ENCODE measurements at regions not wholly inside any gene's neighbourhood (a gene's known extent, or its start where the extent isn't known, plus 50 kb on each side); places are given as distances from the start of the nearest gene placed in this dataset.

DNA sequence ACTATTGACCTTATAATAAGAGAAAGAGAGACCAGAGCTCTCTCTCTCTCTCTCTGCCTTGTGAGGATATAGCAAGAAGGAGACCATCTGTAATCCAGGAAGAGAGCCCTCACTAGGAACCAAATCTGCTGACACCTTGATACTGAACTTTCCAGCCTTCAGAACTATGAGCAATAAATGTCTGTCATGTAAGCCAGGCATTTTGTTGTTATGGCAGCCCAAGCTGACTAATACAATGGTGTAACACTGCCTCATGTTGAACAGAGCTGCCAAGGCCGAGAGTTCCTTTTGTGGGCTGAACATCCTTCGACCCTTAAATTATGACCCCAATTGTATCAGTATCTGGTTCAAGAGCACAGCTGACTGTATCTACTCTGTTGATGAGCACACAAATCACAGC is 108.0 kb downstream of the LRRC30 start:
- H3K27me3 ChIP-seq (ENCODE audit: control insufficient read depth in 1 of 2, insufficient read depth in 2 of 2, low read length in 2 of 2): no peaks in the 10 kb centered on the region
- no peaks in the 10 kb centered on the region for H3K4me1 ChIP-seq (ENCODE audit: control insufficient read depth in 2 of 2, insufficient read depth in 2 of 2, low read length in 1 of 2)
- no peak overlapping the region for H3K4me3 ChIP-seq (ENCODE audit: low read depth in 1 of 2, low read length in 2 of 2)
- H3K27ac ChIP-seq (ENCODE audit: low read depth in 2 of 2, low read length in 1 of 2): no peak overlapping the region
- H3K36me3 ChIP-seq (ENCODE audit: control insufficient read depth in 2 of 2, insufficient read depth in 2 of 2, low read length in 1 of 2): no peaks in the 10 kb centered on the region
- H3K9me3 ChIP-seq (ENCODE audit: control insufficient read depth in 2 of 2, insufficient read depth in 1 of 2, low read depth in 1 of 2, low read length in 1 of 2): peaks cover 0 to 2% of the 10 kb centered on the region in 2 donors
- WGBS, 2 donors: 78 to 87% methylated on average over 2 of the region's 2 CpGs

DNA sequence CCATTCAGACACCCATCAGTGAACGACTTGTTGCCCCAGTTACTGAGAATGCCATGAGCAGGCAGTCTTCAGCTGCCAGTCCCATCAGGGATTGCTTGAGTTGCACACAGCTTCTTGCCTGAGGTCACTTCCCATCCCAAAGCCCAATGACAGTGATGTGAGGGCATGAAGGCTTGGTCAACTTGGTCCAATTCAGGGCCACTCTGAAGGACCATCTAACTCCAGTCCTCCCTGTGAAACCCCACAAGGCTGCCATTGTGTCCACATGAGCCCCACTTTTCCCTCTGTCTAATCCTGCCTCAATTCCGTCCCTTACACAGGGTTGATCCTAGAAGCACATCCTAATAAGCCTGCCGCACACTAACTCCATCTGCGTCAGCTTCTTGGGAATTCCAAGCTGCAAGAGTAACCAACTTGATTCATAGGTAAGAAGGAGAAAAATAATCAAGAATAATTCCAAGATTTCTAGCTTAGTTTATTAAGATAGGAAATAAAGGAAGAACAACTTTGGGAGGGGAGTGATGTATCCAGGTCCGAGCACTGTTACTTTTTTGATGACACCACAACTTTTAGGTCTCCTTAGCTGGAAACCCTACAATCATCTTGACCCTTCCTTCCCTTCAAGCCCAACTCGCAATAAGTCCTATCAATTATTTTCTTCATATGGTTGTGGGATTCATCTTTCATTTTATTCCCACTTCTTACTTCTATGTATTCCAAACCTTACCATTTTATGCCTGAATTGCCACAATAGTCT is 110.9 kb downstream of the LRRC30 start:
- Histone ChIP-seq H3K36me3 (ENCODE audit: control insufficient read depth in 2 of 2, insufficient read depth in 2 of 2, low read length in 1 of 2) (no peaks in the 10 kb centered on the region), H3K4me1 (ENCODE audit: control insufficient read depth in 2 of 2, insufficient read depth in 2 of 2, low read length in 1 of 2) (no peaks in the 10 kb centered on the region), H3K27ac (ENCODE audit: low read depth in 2 of 2, low read length in 1 of 2) (no peak overlapping the region), H3K9me3 (ENCODE audit: control insufficient read depth in 2 of 2, insufficient read depth in 1 of 2, low read depth in 1 of 2, low read length in 1 of 2) (peaks cover 0 to 2% of the 10 kb centered on the region in 2 donors), H3K27me3 (ENCODE audit: control insufficient read depth in 1 of 2, insufficient read depth in 2 of 2, low read length in 2 of 2) (no peaks in the 10 kb centered on the region), H3K4me3 (ENCODE audit: low read depth in 1 of 2, low read length in 2 of 2) (no peak overlapping the region)
- 87 to 91% methylated on average over 6 of the region's 6 CpGs for WGBS, 2 donors

DNA sequence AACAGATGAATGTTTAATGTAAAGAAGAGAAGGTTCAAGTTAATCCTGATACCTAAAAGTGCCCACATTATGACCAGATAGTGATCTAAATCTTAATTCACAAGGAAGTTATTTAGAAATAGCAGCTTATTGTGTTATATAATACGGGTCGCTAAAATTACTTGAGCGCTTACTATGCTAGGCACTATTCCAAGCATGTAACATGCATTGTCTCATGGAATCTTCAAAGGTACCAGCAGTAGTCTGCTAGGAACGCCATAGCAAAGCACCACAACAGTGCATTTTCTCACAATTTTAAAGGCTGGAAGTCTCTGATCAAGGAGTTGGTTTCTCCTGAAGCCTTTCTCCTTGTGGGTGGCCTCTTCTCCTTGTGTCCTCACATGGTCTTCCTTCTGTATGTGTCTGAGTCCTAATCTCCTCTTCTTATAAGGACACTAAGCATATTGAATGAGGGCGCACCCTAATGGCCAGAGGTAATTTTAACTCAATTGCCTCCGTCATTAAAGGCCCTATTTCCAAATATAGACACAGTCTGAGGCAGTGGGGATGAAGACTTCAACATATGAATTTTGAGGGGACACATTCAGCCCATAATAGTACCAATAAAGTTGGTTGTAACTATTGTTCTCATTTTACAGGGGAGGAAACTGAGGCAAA is 118.4 kb downstream of the LRRC30 start:
- H3K27ac ChIP-seq (ENCODE audit: low read depth in 2 of 2, low read length in 1 of 2): no peak overlapping the region
- WGBS, 2 donors: 87 to 90% methylated on average over 6 of the region's 6 CpGs

DNA sequence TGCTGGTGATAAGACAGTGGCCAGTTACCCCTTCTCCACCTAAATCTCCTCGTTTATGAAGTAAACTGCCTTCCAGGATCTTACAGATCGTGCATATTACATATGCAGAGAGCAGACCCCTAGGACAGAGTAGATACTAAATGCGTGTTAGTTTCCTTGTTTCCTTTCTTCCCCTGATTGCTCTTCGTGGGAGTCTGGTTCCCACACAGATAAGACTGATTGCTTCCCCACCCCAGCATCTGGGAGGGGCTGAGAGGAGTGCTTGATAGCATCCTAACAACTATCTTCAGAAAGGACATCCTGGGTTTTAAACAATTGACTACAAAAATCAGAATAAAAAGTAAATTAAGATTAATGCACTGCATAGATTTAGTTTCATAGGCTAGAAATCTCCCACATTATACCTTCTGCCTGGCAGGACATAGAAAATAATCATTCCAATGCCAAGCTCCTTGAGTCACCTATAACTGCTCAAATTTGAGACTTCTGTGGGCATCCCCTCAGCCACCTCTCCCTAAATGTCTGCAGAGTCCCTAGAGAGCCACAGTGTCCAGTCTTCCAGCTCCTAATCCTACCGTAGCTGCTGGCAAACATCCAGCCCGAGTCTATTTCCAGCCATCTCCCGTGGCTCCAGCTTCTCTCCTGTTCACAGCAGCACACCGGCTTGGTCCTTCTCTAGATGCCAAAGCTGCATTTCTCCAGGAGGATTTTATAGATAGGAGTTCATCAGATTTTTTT is 128.3 kb downstream of the LRRC30 start:
- no peaks in the 10 kb centered on the region for H3K4me1 ChIP-seq (ENCODE audit: control insufficient read depth in 2 of 2, insufficient read depth in 2 of 2, low read length in 1 of 2)
- no peak overlapping the region for H3K4me3 ChIP-seq (ENCODE audit: low read depth in 1 of 2, low read length in 2 of 2)
- H3K27me3 ChIP-seq (ENCODE audit: control insufficient read depth in 1 of 2, insufficient read depth in 2 of 2, low read length in 2 of 2): no peaks in the 10 kb centered on the region
- no peaks in the 10 kb centered on the region for H3K9me3 ChIP-seq (ENCODE audit: control insufficient read depth in 2 of 2, insufficient read depth in 1 of 2, low read depth in 1 of 2, low read length in 1 of 2)
- no peaks in the 10 kb centered on the region for H3K36me3 ChIP-seq (ENCODE audit: control insufficient read depth in 2 of 2, insufficient read depth in 2 of 2, low read length in 1 of 2)
- 42 to 47% methylated on average over 8 of the region's 8 CpGs for WGBS, 2 donors
- H3K27ac ChIP-seq (ENCODE audit: low read depth in 2 of 2, low read length in 1 of 2): no peak overlapping the region

More for the DNA sequence above, 118.4 kb downstream of the LRRC30 start:
- H3K9me3 ChIP-seq (ENCODE audit: control insufficient read depth in 2 of 2, insufficient read depth in 1 of 2, low read depth in 1 of 2, low read length in 1 of 2): peaks cover 0 to 3% of the 10 kb centered on the region in 2 donors
- no peak overlapping the region for H3K4me3 ChIP-seq (ENCODE audit: low read depth in 1 of 2, low read length in 2 of 2)
- H3K36me3 ChIP-seq (ENCODE audit: control insufficient read depth in 2 of 2, insufficient read depth in 2 of 2, low read length in 1 of 2): no peaks in the 10 kb centered on the region
- no peaks in the 10 kb centered on the region for H3K27me3 ChIP-seq (ENCODE audit: control insufficient read depth in 1 of 2, insufficient read depth in 2 of 2, low read length in 2 of 2)
- no peaks in the 10 kb centered on the region for H3K4me1 ChIP-seq (ENCODE audit: control insufficient read depth in 2 of 2, insufficient read depth in 2 of 2, low read length in 1 of 2)

- no peaks in the 10 kb centered on the region for H3K27me3 ChIP-seq (ENCODE audit: control insufficient read depth in 1 of 2, insufficient read depth in 2 of 2, low read length in 2 of 2)
- WGBS, 2 donors: 94 to 96% methylated on average over 20 to 23 of the region's 23 CpGs
- peaks cover 0 to 2% of the 10 kb centered on the region in 2 donors for H3K9me3 ChIP-seq (ENCODE audit: control insufficient read depth in 2 of 2, insufficient read depth in 1 of 2, low read depth in 1 of 2, low read length in 1 of 2)
- no peaks in the 10 kb centered on the region for H3K4me1 ChIP-seq (ENCODE audit: control insufficient read depth in 2 of 2, insufficient read depth in 2 of 2, low read length in 1 of 2)
- no peaks in the 10 kb centered on the region for H3K36me3 ChIP-seq (ENCODE audit: control insufficient read depth in 2 of 2, insufficient read depth in 2 of 2, low read length in 1 of 2)
- H3K4me3 ChIP-seq (ENCODE audit: low read depth in 1 of 2, low read length in 2 of 2): no peak overlapping the region
- no peak overlapping the region for H3K27ac ChIP-seq (ENCODE audit: low read depth in 2 of 2, low read length in 1 of 2)
Observed at GRCh38 chr18:7360606-7361170, 129.8 kb downstream of the LRRC30 start.

- WGBS, 2 donors: 82 to 86% methylated on average over 5 of the region's 5 CpGs
- Histone ChIP-seq H3K27me3 (ENCODE audit: control insufficient read depth in 1 of 2, insufficient read depth in 2 of 2, low read length in 2 of 2) (no peaks in the 10 kb centered on the region), H3K4me3 (ENCODE audit: low read depth in 1 of 2, low read length in 2 of 2) (no peak overlapping the region), H3K36me3 (ENCODE audit: control insufficient read depth in 2 of 2, insufficient read depth in 2 of 2, low read length in 1 of 2) (no peaks in the 10 kb centered on the region), H3K4me1 (ENCODE audit: control insufficient read depth in 2 of 2, insufficient read depth in 2 of 2, low read length in 1 of 2) (no peaks in the 10 kb centered on the region), H3K27ac (ENCODE audit: low read depth in 2 of 2, low read length in 1 of 2) (no peak overlapping the region), H3K9me3 (ENCODE audit: control insufficient read depth in 2 of 2, insufficient read depth in 1 of 2, low read depth in 1 of 2, low read length in 1 of 2) (peaks cover 0 to 2% of the 10 kb centered on the region in 2 donors)
Observed at GRCh38 chr18:7363338-7363737, 132.4 kb downstream of the LRRC30 start.

GRCh38 chr18:7366597-7366996 is 135.7 kb downstream of the LRRC30 start:
- H3K4me3 ChIP-seq (ENCODE audit: low read depth in 1 of 2, low read length in 2 of 2): no peak overlapping the region
- H3K27ac ChIP-seq (ENCODE audit: low read depth in 2 of 2, low read length in 1 of 2): no peak overlapping the region
- H3K27me3 ChIP-seq (ENCODE audit: control insufficient read depth in 1 of 2, insufficient read depth in 2 of 2, low read length in 2 of 2): no peaks in the 10 kb centered on the region
- peaks cover 0 to 2% of the 10 kb centered on the region in 2 donors for H3K9me3 ChIP-seq (ENCODE audit: control insufficient read depth in 2 of 2, insufficient read depth in 1 of 2, low read depth in 1 of 2, low read length in 1 of 2)
- no peaks in the 10 kb centered on the region for H3K36me3 ChIP-seq (ENCODE audit: control insufficient read depth in 2 of 2, insufficient read depth in 2 of 2, low read length in 1 of 2)
- 77 to 78% methylated on average over 7 of the region's 7 CpGs for WGBS, 2 donors
- H3K4me1 ChIP-seq (ENCODE audit: control insufficient read depth in 2 of 2, insufficient read depth in 2 of 2, low read length in 1 of 2): peaks cover 0 to 2% of the 10 kb centered on the region in 2 donors

DNA sequence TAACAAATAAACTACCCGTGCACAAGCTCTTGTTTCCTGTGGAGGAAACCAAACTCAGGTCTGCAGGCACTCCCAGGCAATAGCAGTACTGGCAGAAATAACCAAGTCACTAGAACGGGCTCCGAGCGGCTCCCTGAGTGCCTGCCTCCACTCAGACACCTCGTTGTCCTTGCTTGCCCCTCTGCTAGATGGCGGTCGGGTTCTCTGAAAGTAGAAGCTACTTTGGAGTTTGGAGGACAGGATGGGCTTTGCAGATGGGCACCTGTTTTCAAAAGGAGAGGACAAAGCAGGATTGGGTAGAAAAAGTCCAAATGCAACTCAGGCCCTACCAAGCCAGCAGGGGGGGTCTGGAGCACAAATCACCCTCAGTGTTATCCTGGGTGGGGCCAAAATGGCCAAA is 136.4 kb downstream of the LRRC30 start:
- H3K4me3 ChIP-seq (ENCODE audit: low read depth in 1 of 2, low read length in 2 of 2): no peak overlapping the region
- H3K9me3 ChIP-seq (ENCODE audit: control insufficient read depth in 2 of 2, insufficient read depth in 1 of 2, low read depth in 1 of 2, low read length in 1 of 2): peaks cover 0 to 2% of the 10 kb centered on the region in 2 donors
- no peak overlapping the region for H3K27ac ChIP-seq (ENCODE audit: low read depth in 2 of 2, low read length in 1 of 2)
- no peaks in the 10 kb centered on the region for H3K36me3 ChIP-seq (ENCODE audit: control insufficient read depth in 2 of 2, insufficient read depth in 2 of 2, low read length in 1 of 2)
- H3K4me1 ChIP-seq (ENCODE audit: control insufficient read depth in 2 of 2, insufficient read depth in 2 of 2, low read length in 1 of 2): peaks cover 0 to 2% of the 10 kb centered on the region in 2 donors
- no peaks in the 10 kb centered on the region for H3K27me3 ChIP-seq (ENCODE audit: control insufficient read depth in 1 of 2, insufficient read depth in 2 of 2, low read length in 2 of 2)
- WGBS, 2 donors: 68 to 69% methylated on average over 7 of the region's 7 CpGs

GRCh38 chr18:7369006-7369405 is 138.1 kb downstream of the LRRC30 start:
- H3K9me3 ChIP-seq (ENCODE audit: control insufficient read depth in 2 of 2, insufficient read depth in 1 of 2, low read depth in 1 of 2, low read length in 1 of 2): peaks cover 0 to 2% of the 10 kb centered on the region in 2 donors
- no peaks in the 10 kb centered on the region for H3K36me3 ChIP-seq (ENCODE audit: control insufficient read depth in 2 of 2, insufficient read depth in 2 of 2, low read length in 1 of 2)
- H3K4me3 ChIP-seq (ENCODE audit: low read depth in 1 of 2, low read length in 2 of 2): no peak overlapping the region
- no peaks in the 10 kb centered on the region for H3K27me3 ChIP-seq (ENCODE audit: control insufficient read depth in 1 of 2, insufficient read depth in 2 of 2, low read length in 2 of 2)
- no peak overlapping the region for H3K27ac ChIP-seq (ENCODE audit: low read depth in 2 of 2, low read length in 1 of 2)
- H3K4me1 ChIP-seq (ENCODE audit: control insufficient read depth in 2 of 2, insufficient read depth in 2 of 2, low read length in 1 of 2): peaks cover 0 to 2% of the 10 kb centered on the region in 2 donors
- WGBS, 2 donors: 77 to 79% methylated on average over 7 of the region's 7 CpGs
